OCI-LY1 (cell line): ENCODE measurements at regions not wholly inside any gene's neighbourhood (a gene's known extent, or its start where the extent isn't known, plus 50 kb on each side); places are given as distances from the start of the nearest gene placed in this dataset.

Source experiments
- CTCF ChIP-seq: fragments of 200-600 bp; sonication (generic), shearing (Covaris generic); IDR thresholded peaks from 2 replicates; pipeline ENCODE4 v1.5.1; 2017; ENCODE audit warnings: mild to moderate bottlenecking, antibody characterized with exemption, low read length, moderate library complexity, mixed read lengths
- EZH2 ChIP-seq: fragments of 200-600 bp; sonication (generic), shearing (Covaris generic); IDR thresholded peaks from 2 replicates; pipeline ENCODE4 v1.8.0; 2017; ENCODE audit warnings: borderline replicate concordance, mixed run types, mild to moderate bottlenecking, antibody characterized with exemption, low read length, moderate library complexity, mixed read lengths

DNA sequence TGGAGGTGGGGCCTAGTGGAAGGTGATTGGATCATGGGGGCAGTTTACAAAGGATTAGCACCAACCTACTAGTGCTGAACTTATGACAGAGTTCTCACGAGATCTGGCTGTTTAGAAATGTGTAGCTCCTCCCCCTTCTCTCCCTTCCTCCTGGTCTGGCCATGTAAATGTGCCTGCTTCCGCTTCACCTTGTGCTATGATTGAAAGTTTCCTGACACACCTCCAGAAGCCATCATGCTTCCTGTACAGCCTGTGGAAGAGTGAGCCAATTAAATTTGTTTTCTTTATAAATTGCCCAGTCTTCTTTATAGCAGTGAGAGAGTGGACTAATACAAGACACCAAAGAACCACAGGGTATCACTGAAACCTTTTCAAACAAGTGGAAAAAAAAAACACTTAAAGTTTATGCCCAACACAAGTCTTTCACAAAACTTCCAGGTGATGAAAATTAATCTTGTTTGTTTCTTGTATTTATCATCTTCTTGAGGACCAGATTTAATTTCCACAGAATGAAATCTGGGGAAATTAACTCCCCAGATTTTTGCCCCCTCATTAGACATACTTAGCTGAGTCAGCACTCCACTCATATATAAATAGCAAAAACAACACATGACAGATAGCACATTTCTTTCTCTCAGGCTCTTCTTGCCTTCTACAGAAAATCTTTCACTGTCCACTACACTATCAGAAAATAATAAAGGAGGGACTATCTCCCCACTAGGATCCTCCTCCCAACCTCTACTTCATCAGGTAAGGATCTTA, 847.2 kb downstream of the TUSC7 start:
- TF ChIP-seq EZH2 (no peak), CTCF (no peak)
